CD14-positive monocyte (primary cell): ENCODE measurements at regions not wholly inside any gene's neighbourhood (a gene's known extent, or its start where the extent isn't known, plus 50 kb on each side); places are given as distances from the start of the nearest gene placed in this dataset.

Experiments
- DNase-seq, 3 donors: peaks; one replicate each; pipeline ENCODE4 v3.0.0-alpha.2; 2011 to 2022
- H2AFZ ChIP-seq: 2 replicates; pipeline ENCODE4 v1.6.0; 2012; ENCODE audit warnings: mild to moderate bottlenecking, low read depth, low read length, inconsistent platforms; ENCODE audit not compliant: insufficient read depth, poor library complexity, severe bottlenecking
- H3K27ac ChIP-seq, 2 donors: 1 replicate in 1 of 2; 2 replicates in 1 of 2; pipeline ENCODE4 v1.5.1; 2012 to 2013; ENCODE audit warnings: low read length in 2 of 2, control low read depth in 1 of 2, inconsistent platforms in 1 of 2, low read depth in 1 of 2, mild to moderate bottlenecking in 1 of 2
- H3K27me3 ChIP-seq, 2 donors: one replicate each; pipeline versions ENCODE4 v1.6.0 to v1.6.1; 2011 to 2013; ENCODE audit warnings: low read length in 2 of 2; ENCODE audit not compliant: control insufficient read depth in 2 of 2, insufficient read depth in 2 of 2
- H3K36me3 ChIP-seq, 2 donors: replicated peaks in 1 of 2; 1 replicate in 1 of 2; 2 replicates in 1 of 2; pipeline versions ENCODE4 v1.5.1 to v1.6.1; 2012 to 2013; ENCODE audit warnings: low read length in 2 of 2, control low read depth in 1 of 2, inconsistent platforms in 1 of 2, mild to moderate bottlenecking in 1 of 2; ENCODE audit not compliant: insufficient read depth in 2 of 2, control insufficient read depth in 1 of 2
- H3K4me1 ChIP-seq, 2 donors: 1 replicate in 1 of 2; 2 replicates in 1 of 2; pipeline versions ENCODE4 v1.5.1 to v1.6.1; 2012 to 2013; ENCODE audit warnings: low read length in 2 of 2, control low read depth in 1 of 2, inconsistent platforms in 1 of 2, mild to moderate bottlenecking in 1 of 2, moderate library complexity in 1 of 2; ENCODE audit not compliant: insufficient read depth in 2 of 2, control insufficient read depth in 1 of 2
- H3K4me2 ChIP-seq: replicated peaks from 2 replicates; pipeline ENCODE3; 2012; ENCODE audit warnings: low read length, moderate library complexity, mild to moderate bottlenecking; ENCODE audit not compliant: poor library complexity, severe bottlenecking; ENCODE audit errors: extremely low read depth
- H3K4me3 ChIP-seq, 3 experiments: fragments of 200-600 bp in 1 of 3; sonication (generic) in 1 of 3; replicated peaks in 1 of 3; 1 replicate in 2 of 3; 2 replicates in 1 of 3; pipeline ENCODE4 v1.5.1; 2011 to 2013; ENCODE audit warnings: low read length in 3 of 3, mild to moderate bottlenecking in 3 of 3, control low read depth in 2 of 3, low read depth in 2 of 3, inconsistent platforms in 1 of 3, moderate library complexity in 1 of 3
- H3K79me2 ChIP-seq: 2 replicates; pipeline ENCODE4 v1.6.0; 2012; ENCODE audit warnings: mild to moderate bottlenecking, control low read depth, inconsistent platforms, low read length, moderate library complexity; ENCODE audit not compliant: insufficient read depth
- H3K9ac ChIP-seq: 2 replicates; pipeline ENCODE4 v1.6.0; 2017; ENCODE audit warnings: low read length, mild to moderate bottlenecking; ENCODE audit not compliant: insufficient read depth, poor library complexity, severe bottlenecking
- H3K9me3 ChIP-seq, 2 donors: replicated peaks in 1 of 2; 1 replicate in 1 of 2; 2 replicates in 1 of 2; pipeline versions ENCODE4 v1.5.1 to v1.6.1; 2012 to 2013; ENCODE audit warnings: low read length in 2 of 2, control low read depth in 1 of 2; ENCODE audit not compliant: control insufficient read depth in 1 of 2, insufficient read depth in 1 of 2
- H4K20me1 ChIP-seq: 2 replicates; pipeline ENCODE4 v1.6.0; 2012; ENCODE audit warnings: mild to moderate bottlenecking, low read length, control low read depth, moderate library complexity; ENCODE audit not compliant: insufficient read depth
- H3K27ac Mint-ChIP-seq, 7 donors: one replicate each; pipeline ENCODE4 v1.8.0; 2020; ENCODE audit warnings: mild to moderate bottlenecking in 7 of 7, mixed read lengths in 7 of 7, moderate library complexity in 6 of 7, inconsistent platforms in 2 of 7
- H3K27me3 Mint-ChIP-seq, 3 donors: one replicate each; pipeline ENCODE4 v1.8.0; 2021 to 2022; ENCODE audit warnings: low read depth in 3 of 3, mild to moderate bottlenecking in 3 of 3, mixed read lengths in 3 of 3, moderate library complexity in 3 of 3, inconsistent platforms in 1 of 3
- H3K36me3 Mint-ChIP-seq, 2 donors: one replicate each; pipeline ENCODE4 v1.8.0; 2020; ENCODE audit warnings: mixed read lengths in 2 of 2, inconsistent platforms in 1 of 2, mild to moderate bottlenecking in 1 of 2
- H3K4me1 Mint-ChIP-seq: one replicate; pipeline ENCODE4 v1.8.0; 2020; ENCODE audit warnings: mild to moderate bottlenecking, mixed read lengths
- H3K4me3 Mint-ChIP-seq, 2 donors: one replicate each; pipeline ENCODE4 v1.8.0; 2020; ENCODE audit warnings: mild to moderate bottlenecking in 2 of 2, mixed read lengths in 2 of 2, moderate library complexity in 1 of 2
- H3K9me3 Mint-ChIP-seq, 7 donors: one replicate each; pipeline ENCODE4 v1.8.0; 2020 to 2022; ENCODE audit warnings: mixed read lengths in 7 of 7, mild to moderate bottlenecking in 6 of 7, moderate library complexity in 6 of 7, inconsistent platforms in 2 of 7
- CTCF ChIP-seq: fragments of 200-600 bp; IDR thresholded peaks from one replicate; pipeline ENCODE4 v1.8.0; 2022; ENCODE audit warnings: antibody characterized with exemption, mild to moderate bottlenecking
- WGBS: methylation state at CpG from one replicate; pipeline ENCODE4 v1.1.5; 2013; ENCODE audit warnings: missing lambda C conversion rate; ENCODE audit not compliant: insufficient coverage; 5-methylcytosine and 5-hydroxymethylcytosine counted together
- intact Hi-C, 2 donors: fragments of 100-400 bp; cut with micrococcal nuclease; formaldehyde crosslinking; loops; one replicate each; pipeline versions ENCODE4 v1.15.0 to v1.15.1; 2023

GRCh38 chr14:62599616-62600385 lies 445.5 kb downstream of the KCNH5 start:
- Histone ChIP-seq H3K9me3 (peaks cover 11 to 15% of the 10 kb centered on the region in 2 donors), H3K4me2 (no peak overlapping the region), H3K36me3 (no peaks in the 10 kb centered on the region), H3K9ac (no peak overlapping the region), H2AFZ (no peak overlapping the region), H3K4me1 (no peaks in the 10 kb centered on the region), H3K27ac (no peak overlapping the region), H4K20me1 (no peaks in the 10 kb centered on the region), H3K4me3 (no peak overlapping the region), H3K27me3 (no peaks in the 10 kb centered on the region), H3K79me2 (no peaks in the 10 kb centered on the region)
- no peak overlapping the region for H3K27ac Mint-ChIP-seq
- no CpG with 5 or more reads among the region's 2 CpGs for WGBS
- DNase-seq, result no peak
- intact Hi-C loops, result no loop called here
- no peaks in the 10 kb centered on the region for H3K4me1 Mint-ChIP-seq
- H3K4me3 Mint-ChIP-seq, result no peak overlapping the region
- H3K27me3 Mint-ChIP-seq, result peaks cover 0 to 2% (median 1%) of the 10 kb centered on the region in 3 donors
- H3K9me3 Mint-ChIP-seq, result peaks cover 2 to 25% (median 9%) of the 10 kb centered on the region in 7 donors
- TF ChIP-seq CTCF, result no peak
- no peaks in the 10 kb centered on the region for H3K36me3 Mint-ChIP-seq

- Histone ChIP-seq H3K27ac (no peak overlapping the region), H3K4me3 (no peak overlapping the region), H3K9ac (no peak overlapping the region), H3K4me2 (no peak overlapping the region), H3K9me3 (peaks cover 11 to 22% of the 10 kb centered on the region in 2 donors), H3K79me2 (no peaks in the 10 kb centered on the region), H3K4me1 (no peaks in the 10 kb centered on the region), H4K20me1 (no peaks in the 10 kb centered on the region), H2AFZ (no peak overlapping the region), H3K36me3 (no peaks in the 10 kb centered on the region), H3K27me3 (no peaks in the 10 kb centered on the region)
- no peak for DNase-seq
- Mint-ChIP-seq H3K27me3 (peaks cover 0 to 2% (median 1%) of the 10 kb centered on the region in 3 donors), H3K9me3 (peaks cover 2 to 19% (median 8%) of the 10 kb centered on the region in 7 donors), H3K4me1 (no peaks in the 10 kb centered on the region), H3K36me3 (no peaks in the 10 kb centered on the region), H3K27ac (no peak overlapping the region), H3K4me3 (no peak overlapping the region)
- intact Hi-C loops, result no loop called here
- TF ChIP-seq CTCF, result no peak
- WGBS, result no CpG with 5 or more reads among the region's 2 CpGs
These were observed 442.5 kb downstream of the KCNH5 start for GRCh38 chr14:62602712-62603111.
